ENCODE measurements at regions not wholly inside any gene's neighbourhood (a gene's known extent, or its start where the extent isn't known, plus 50 kb on each side); places are given as distances from the start of the nearest gene placed in this dataset.

GRCh38 chr1:47580451-47580995, 142.7 kb downstream of the FOXD2 start:
- Mint-ChIP-seq H3K27me3 (peaks cover 35% of the 10 kb centered on the region), H3K4me3 (no peak overlapping the region), H3K36me3 (no peaks in the 10 kb centered on the region), H3K4me1 (no peaks in the 10 kb centered on the region), H3K9me3 (no peaks in the 10 kb centered on the region), H3K27ac (no peak overlapping the region)
- CTCF ChIA-PET = no interaction called here
- no peak for DNase-seq

- no peak for DNase-seq
- Mint-ChIP-seq H3K4me3 (no peak overlapping the region), H3K27me3 (peaks cover 32% of the 10 kb centered on the region)
These were observed 145.2 kb downstream of the FOXD2 start for GRCh38 chr1:47582891-47583608.

GRCh38 chr1:47584249-47584648, 146.4 kb downstream of the FOXD2 start:
- no peaks in the 10 kb centered on the region for H3K9me3 Mint-ChIP-seq
- DNase-seq = no peak
- CTCF ChIA-PET = no interaction called here
- no peaks in the 10 kb centered on the region for H3K4me1 Mint-ChIP-seq
- no peak overlapping the region for H3K4me3 Mint-ChIP-seq
- H3K27ac Mint-ChIP-seq = no peak overlapping the region
- H3K27me3 Mint-ChIP-seq = peaks cover 32% of the 10 kb centered on the region
- H3K36me3 Mint-ChIP-seq = no peaks in the 10 kb centered on the region

More at GRCh38 chr1:47582891-47583608, 145.2 kb downstream of the FOXD2 start:
- CTCF ChIA-PET = no interaction called here
- Mint-ChIP-seq H3K9me3 (no peaks in the 10 kb centered on the region), H3K4me1 (no peaks in the 10 kb centered on the region), H3K27ac (no peak overlapping the region), H3K36me3 (no peaks in the 10 kb centered on the region)

GRCh38 chr1:47585141-47585902, 147.5 kb downstream of the FOXD2 start:
- DNase-seq = no peak
- H3K27ac Mint-ChIP-seq = no peak overlapping the region
- H3K27me3 Mint-ChIP-seq = peaks cover 23% of the 10 kb centered on the region
- no peaks in the 10 kb centered on the region for H3K36me3 Mint-ChIP-seq
- no peak overlapping the region for H3K4me3 Mint-ChIP-seq
- H3K4me1 Mint-ChIP-seq = no peaks in the 10 kb centered on the region
- CTCF ChIA-PET = no interaction called here
- no peaks in the 10 kb centered on the region for H3K9me3 Mint-ChIP-seq

- H3K27ac Mint-ChIP-seq = no peak overlapping the region
- H3K27me3 Mint-ChIP-seq = peaks cover 17% of the 10 kb centered on the region
- H3K9me3 Mint-ChIP-seq = no peaks in the 10 kb centered on the region
- no peak for DNase-seq
- no peak overlapping the region for H3K4me3 Mint-ChIP-seq
- no peaks in the 10 kb centered on the region for H3K36me3 Mint-ChIP-seq
- CTCF ChIA-PET = interaction anchor here (0.6 kb wide), 1 partner anchor 54 kb away, joined by 3 read pairs; no protein-coding TSS in a partner anchor
- no peaks in the 10 kb centered on the region for H3K4me1 Mint-ChIP-seq
These were observed 150.2 kb downstream of the FOXD2 start for GRCh38 chr1:47587891-47588582.

GRCh38 chr1:47590523-47591225, 152.8 kb downstream of the FOXD2 start:
- no peak for DNase-seq
- no peaks in the 10 kb centered on the region for H3K36me3 Mint-ChIP-seq
- H3K27me3 Mint-ChIP-seq = no peaks in the 10 kb centered on the region
- H3K4me1 Mint-ChIP-seq = no peaks in the 10 kb centered on the region
- H3K27ac Mint-ChIP-seq = no peak overlapping the region
- H3K4me3 Mint-ChIP-seq = no peak overlapping the region
- CTCF ChIA-PET = no interaction called here
- no peaks in the 10 kb centered on the region for H3K9me3 Mint-ChIP-seq

- Mint-ChIP-seq H3K4me1 (no peaks in the 10 kb centered on the region), H3K4me3 (no peak overlapping the region), H3K27me3 (peaks cover 4% of the 10 kb centered on the region), H3K9me3 (no peaks in the 10 kb centered on the region), H3K27ac (no peak overlapping the region), H3K36me3 (no peaks in the 10 kb centered on the region)
- DNase-seq = no peak
- CTCF ChIA-PET = no interaction called here
These were observed 154.0 kb downstream of the FOXD2 start for GRCh38 chr1:47591801-47592200.

- no peak overlapping the region for H3K4me3 Mint-ChIP-seq
- no peak for DNase-seq
- no peaks in the 10 kb centered on the region for H3K4me1 Mint-ChIP-seq
- no peaks in the 10 kb centered on the region for H3K36me3 Mint-ChIP-seq
- CTCF ChIA-PET = no interaction called here
- H3K27me3 Mint-ChIP-seq = peaks cover 4% of the 10 kb centered on the region
- no peaks in the 10 kb centered on the region for H3K9me3 Mint-ChIP-seq
- H3K27ac Mint-ChIP-seq = no peak overlapping the region
These were observed 154.6 kb downstream of the FOXD2 start for GRCh38 chr1:47592296-47593012.

- Mint-ChIP-seq H3K4me1 (no peaks in the 10 kb centered on the region), H3K4me3 (no peak overlapping the region), H3K27ac (no peak overlapping the region), H3K27me3 (peaks cover 4% of the 10 kb centered on the region), H3K36me3 (no peaks in the 10 kb centered on the region), H3K9me3 (no peaks in the 10 kb centered on the region)
- CTCF ChIA-PET = no interaction called here
- DNase-seq = no peak
These were observed 155.2 kb downstream of the FOXD2 start for GRCh38 chr1:47593013-47593568.

GRCh38 chr1:47593598-47594285, 155.9 kb downstream of the FOXD2 start:
- no peak for DNase-seq
- H3K36me3 Mint-ChIP-seq = no peaks in the 10 kb centered on the region
- H3K27me3 Mint-ChIP-seq = peaks cover 10% of the 10 kb centered on the region
- CTCF ChIA-PET = no interaction called here
- no peak overlapping the region for H3K4me3 Mint-ChIP-seq
- no peaks in the 10 kb centered on the region for H3K9me3 Mint-ChIP-seq
- no peaks in the 10 kb centered on the region for H3K4me1 Mint-ChIP-seq
- no peak overlapping the region for H3K27ac Mint-ChIP-seq

- peaks cover 10% of the 10 kb centered on the region for H3K27me3 Mint-ChIP-seq
- no peak for DNase-seq
- CTCF ChIA-PET = no interaction called here
These were observed 156.8 kb downstream of the FOXD2 start for GRCh38 chr1:47594627-47595026.

GRCh38 chr1:47596328-47596727, 158.5 kb downstream of the FOXD2 start:
- Mint-ChIP-seq H3K9me3 (peaks cover 3% of the 10 kb centered on the region), H3K4me3 (no peak overlapping the region), H3K27me3 (peaks cover 10% of the 10 kb centered on the region), H3K36me3 (no peaks in the 10 kb centered on the region), H3K27ac (no peak overlapping the region), H3K4me1 (no peaks in the 10 kb centered on the region)
- CTCF ChIA-PET = no interaction called here
- DNase-seq = no peak

More at GRCh38 chr1:47594627-47595026, 156.8 kb downstream of the FOXD2 start:
- no peak overlapping the region for H3K27ac Mint-ChIP-seq
- H3K9me3 Mint-ChIP-seq = peaks cover under 1% of the 10 kb centered on the region
- H3K36me3 Mint-ChIP-seq = no peaks in the 10 kb centered on the region
- H3K4me1 Mint-ChIP-seq = no peaks in the 10 kb centered on the region
- H3K4me3 Mint-ChIP-seq = no peak overlapping the region

GRCh38 chr1:47598357-47598756, 160.5 kb downstream of the FOXD2 start:
- H3K4me3 Mint-ChIP-seq = no peak overlapping the region
- H3K4me1 Mint-ChIP-seq = no peaks in the 10 kb centered on the region
- H3K27ac Mint-ChIP-seq = no peak overlapping the region
- H3K9me3 Mint-ChIP-seq = peaks cover 8% of the 10 kb centered on the region
- no peaks in the 10 kb centered on the region for H3K36me3 Mint-ChIP-seq
- H3K27me3 Mint-ChIP-seq = peaks cover 10% of the 10 kb centered on the region
- CTCF ChIA-PET = no interaction called here
- no peak for DNase-seq
